ENCODE measurements at regions not wholly inside any gene's neighbourhood (a gene's known extent, or its start where the extent isn't known, plus 50 kb on each side); places are given as distances from the start of the nearest gene placed in this dataset.

- Histone ChIP-seq H3K4me3 (replicated peaks; ENCODE audit: insufficient read depth, low read length) (no peak overlapping the region), H3K27ac (replicated peaks) (no peak overlapping the region), H3K27me3 (ENCODE audit: insufficient read depth, poor library complexity, severe bottlenecking) (no peaks in the 10 kb centered on the region)
- TF ChIP-seq REST (IDR thresholded peaks at IDR 0.05; ENCODE audit: insufficient replicate concordance, low read depth) (no peak), CTCF (IDR thresholded peaks at IDR 0.05; ENCODE audit: insufficient read depth, low read length) (no peak), POLR2AphosphoS5 (IDR thresholded peaks at IDR 0.05; ENCODE audit: low read depth) (no peak), GABPA (IDR thresholded peaks at IDR 0.05; ENCODE audit: low read depth) (no peak), SPI1 (IDR thresholded peaks at IDR 0.05; ENCODE audit: borderline replicate concordance, low read depth) (no peak)
- no peak for DNase-seq (ENCODE audit: low read depth in 1 of 2, low spot score in 1 of 2)
Measured at GRCh38 chr4:175944126-175944910, 121.3 kb upstream of the WDR17 start.

GRCh38 chr4:175946472-175947116 lies 119.0 kb upstream of the WDR17 start:
- H3K27ac ChIP-seq (replicated peaks) = no peak overlapping the region
- TF ChIP-seq POLR2AphosphoS5 (IDR thresholded peaks at IDR 0.05; ENCODE audit: low read depth) (no peak), SPI1 (IDR thresholded peaks at IDR 0.05; ENCODE audit: borderline replicate concordance, low read depth) (no peak), REST (IDR thresholded peaks at IDR 0.05; ENCODE audit: insufficient replicate concordance, low read depth) (no peak), CTCF (IDR thresholded peaks at IDR 0.05; ENCODE audit: insufficient read depth, low read length) (no peak), GABPA (IDR thresholded peaks at IDR 0.05; ENCODE audit: low read depth) (no peak)
- DNase-seq (ENCODE audit: low read depth in 1 of 2, low spot score in 1 of 2) = no peak
- no peak overlapping the region for H3K4me3 ChIP-seq (replicated peaks; ENCODE audit: insufficient read depth, low read length)
- H3K27me3 ChIP-seq (ENCODE audit: insufficient read depth, poor library complexity, severe bottlenecking) = no peaks in the 10 kb centered on the region

- no peak overlapping the region for H3K4me3 ChIP-seq (replicated peaks; ENCODE audit: insufficient read depth, low read length)
- no peaks in the 10 kb centered on the region for H3K27me3 ChIP-seq (ENCODE audit: insufficient read depth, poor library complexity, severe bottlenecking)
- TF ChIP-seq CTCF (IDR thresholded peaks at IDR 0.05; ENCODE audit: insufficient read depth, low read length) (peak; percentile 12), GABPA (IDR thresholded peaks at IDR 0.05; ENCODE audit: low read depth) (no peak)
- no peak overlapping the region for H3K27ac ChIP-seq (replicated peaks)
- DNase-seq (ENCODE audit: low read depth in 1 of 2, low spot score in 1 of 2) = no peak
Measured at GRCh38 chr4:175947117-175947722, 118.4 kb upstream of the WDR17 start.

Measured in HL-60 (cell line).